BLaER1 treated with 17β-estradiol and CSF1 and Interleukin-3, amounts not matched to agents 10 nM and 100 nM (cell line): ENCODE measurements at regions not wholly inside any gene's neighbourhood (a gene's known extent, or its start where the extent isn't known, plus 50 kb on each side); places are given as distances from the start of the nearest gene placed in this dataset.
"Not testable (repeated sequence)": the region's sequence is repeated elsewhere in the genome, so short reads cannot be mapped to it uniquely, and the experiment has no call there.

ENCODE experiments used
- H3K27ac ChIP-seq, 11 experiments: shearing (Covaris generic); formaldehyde crosslinking; 2 replicates each; pipeline ENCODE4 v1.8.1; 2022
- H3K27me3 ChIP-seq, 11 experiments: shearing (Covaris generic); formaldehyde crosslinking; 2 replicates each; pipeline ENCODE4 v1.8.1; 2022
- H3K36me3 ChIP-seq, 11 experiments: shearing (Covaris generic); formaldehyde crosslinking; 2 replicates each; pipeline ENCODE4 v1.8.1; 2022
- H3K4me1 ChIP-seq, 10 experiments: shearing (Covaris generic); formaldehyde crosslinking; 2 replicates each; pipeline ENCODE4 v1.8.1; 2022
- H3K4me2 ChIP-seq, 11 experiments: shearing (Covaris generic); formaldehyde crosslinking; 2 replicates each; pipeline ENCODE4 v1.8.1; 2022
- H3K4me3 ChIP-seq, 10 experiments: shearing (Covaris generic); formaldehyde crosslinking; 2 replicates each; pipeline ENCODE4 v1.8.1; 2022
- H3K9ac ChIP-seq, 11 experiments: shearing (Covaris generic); formaldehyde crosslinking; 2 replicates each; pipeline ENCODE4 v1.8.1; 2022
- H3K9me3 ChIP-seq, 11 experiments: shearing (Covaris generic); formaldehyde crosslinking; replicated peaks in 1 of 11; 2 replicates each; pipeline ENCODE4 v1.8.1; 2022
- H4K20me1 ChIP-seq, 11 experiments: shearing (Covaris generic); formaldehyde crosslinking; 2 replicates each; pipeline ENCODE4 v1.8.1; 2022
- Cebpa-rat ChIP-seq, 11 experiments: shearing (Covaris generic); IDR thresholded peaks; 2 replicates each; pipeline ENCODE4 v1.8.1; 2022

DNA sequence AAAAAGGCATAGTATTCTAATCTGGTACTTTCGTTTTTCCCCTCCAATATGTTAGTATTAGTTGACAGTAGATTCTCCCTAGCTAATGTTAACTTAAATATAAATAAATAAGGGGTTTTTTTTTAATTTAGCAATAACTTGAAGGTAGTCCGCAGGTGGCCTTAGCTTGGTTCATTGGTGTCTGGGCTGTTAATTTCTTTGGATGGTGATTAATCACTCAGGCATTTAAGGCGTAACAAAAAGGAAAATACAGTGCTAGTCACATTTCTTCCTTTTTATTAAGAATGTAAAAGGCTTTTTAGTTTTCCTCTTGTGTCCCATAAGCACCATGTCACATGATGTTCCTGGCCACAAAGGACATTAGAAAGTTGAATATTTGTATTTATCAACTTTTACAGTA lies 161.0 kb upstream of the POT1 start:
- H3K4me2 ChIP-seq, result no peak overlapping the region
- TF ChIP-seq Cebpa-rat (IDR thresholded peaks at IDR 0.05), result no peak
- H3K9me3 ChIP-seq, result no peaks in the 10 kb centered on the region

DNA sequence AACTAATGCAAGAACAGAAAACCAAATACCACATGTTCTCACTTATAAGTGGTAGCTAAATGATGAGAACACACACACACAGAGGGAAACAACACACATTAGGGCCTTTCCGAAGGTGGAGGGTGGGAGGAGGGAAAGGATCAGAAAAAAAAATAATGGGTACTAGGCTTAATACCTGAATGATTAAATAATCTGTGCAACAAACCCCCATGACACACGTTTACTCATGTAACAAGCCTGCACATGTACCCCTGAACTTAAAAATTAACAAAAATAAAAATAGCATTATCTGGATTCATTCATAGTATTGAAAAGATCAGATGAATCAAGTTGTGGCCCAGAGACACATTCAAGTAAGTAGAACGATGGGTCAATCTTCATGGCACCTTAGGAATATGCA lies 159.5 kb upstream of the POT1 start:
- Histone ChIP-seq H3K27me3 (no peaks in the 10 kb centered on the region), H3K27ac (no peak overlapping the region), H3K4me2 (no peak overlapping the region), H3K9me3 (no peaks in the 10 kb centered on the region), H4K20me1 (no peaks in the 10 kb centered on the region), H3K4me1 (no peaks in the 10 kb centered on the region), H3K9ac (no peak overlapping the region), H3K4me3 (no peak overlapping the region), H3K36me3 (no peaks in the 10 kb centered on the region)
- no peak for TF ChIP-seq Cebpa-rat (IDR thresholded peaks at IDR 0.05)

More for the DNA sequence above, 161.0 kb upstream of the POT1 start:
- Histone ChIP-seq H3K4me3 (no peak overlapping the region), H3K36me3 (no peaks in the 10 kb centered on the region), H3K27ac (no peak overlapping the region), H3K4me1 (no peaks in the 10 kb centered on the region), H3K27me3 (no peaks in the 10 kb centered on the region), H4K20me1 (no peaks in the 10 kb centered on the region), H3K9ac (no peak overlapping the region)

DNA sequence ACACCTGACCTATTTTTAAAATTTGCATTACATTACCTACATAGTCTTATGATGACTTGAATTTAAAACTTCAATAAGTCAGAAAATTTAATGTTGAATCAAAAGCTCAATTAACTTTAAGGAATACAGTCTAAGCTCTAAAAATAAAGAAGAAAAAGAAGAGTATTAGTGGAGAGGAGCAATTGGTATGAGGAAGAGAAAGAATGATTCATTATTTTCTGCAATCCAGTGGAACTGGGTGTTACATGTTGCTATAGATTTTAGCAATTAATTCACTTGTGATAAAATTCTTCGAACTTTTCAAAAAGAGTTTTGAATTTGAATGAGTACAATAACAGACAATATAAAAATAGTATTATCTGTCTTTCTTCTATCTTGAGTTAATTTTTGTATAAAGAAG lies 158.9 kb upstream of the POT1 start:
- Histone ChIP-seq H3K4me1 (no peaks in the 10 kb centered on the region), H3K9me3 (no peaks in the 10 kb centered on the region), H3K9ac (no peak overlapping the region), H4K20me1 (no peaks in the 10 kb centered on the region), H3K4me2 (no peak overlapping the region), H3K27me3 (no peaks in the 10 kb centered on the region), H3K27ac (no peak overlapping the region), H3K36me3 (no peaks in the 10 kb centered on the region), H3K4me3 (no peak overlapping the region)
- no peak for TF ChIP-seq Cebpa-rat (IDR thresholded peaks at IDR 0.05)

DNA sequence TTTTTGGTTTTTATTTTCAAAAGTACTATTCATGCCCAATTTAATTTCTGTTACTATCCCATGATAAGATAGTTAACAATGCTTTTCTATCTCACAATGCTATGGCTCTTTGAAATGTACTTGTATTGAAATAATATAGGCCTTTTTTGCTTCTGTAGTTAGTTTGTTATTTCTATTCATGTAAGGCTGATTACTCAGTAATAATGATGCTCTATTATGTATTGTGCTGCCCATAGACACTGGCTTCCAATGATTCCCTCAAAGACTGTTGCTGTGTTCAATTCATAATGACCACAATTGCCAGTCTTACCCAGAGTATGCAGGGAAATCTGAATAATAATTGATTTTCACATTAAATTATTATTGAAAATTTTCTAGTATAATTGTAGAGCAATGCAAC lies 155.5 kb upstream of the POT1 start:
- no peaks in the 10 kb centered on the region for H3K36me3 ChIP-seq
- H3K27ac ChIP-seq, result no peak overlapping the region
- no peaks in the 10 kb centered on the region for H3K27me3 ChIP-seq
- H3K4me2 ChIP-seq, result no peak overlapping the region
- no peaks in the 10 kb centered on the region for H3K4me1 ChIP-seq
- no peak for TF ChIP-seq Cebpa-rat (IDR thresholded peaks at IDR 0.05)
- no peaks in the 10 kb centered on the region for H3K9me3 ChIP-seq
- no peaks in the 10 kb centered on the region for H4K20me1 ChIP-seq
- H3K4me3 ChIP-seq, result no peak overlapping the region
- no peak overlapping the region for H3K9ac ChIP-seq

DNA sequence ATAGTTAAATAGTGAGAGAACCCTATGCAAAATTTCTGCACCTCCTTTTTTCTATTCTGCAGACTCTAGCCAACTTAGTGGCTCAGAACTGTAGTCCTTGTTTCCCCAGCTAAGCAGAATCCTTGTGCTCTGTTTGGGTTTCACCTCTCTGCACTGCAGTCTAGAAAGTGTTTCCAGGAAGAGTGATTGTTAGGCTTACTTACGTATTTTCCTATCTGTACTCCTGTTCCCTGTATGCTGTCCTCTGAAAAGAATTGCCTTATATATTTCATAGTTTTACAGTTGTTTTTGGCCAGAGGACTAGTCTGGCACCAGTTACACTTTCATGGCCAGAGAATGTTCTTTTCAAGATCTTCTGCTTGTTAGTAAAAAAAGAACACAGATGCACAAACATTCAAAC lies 154.6 kb upstream of the POT1 start:
- no peak overlapping the region for H3K4me2 ChIP-seq

DNA sequence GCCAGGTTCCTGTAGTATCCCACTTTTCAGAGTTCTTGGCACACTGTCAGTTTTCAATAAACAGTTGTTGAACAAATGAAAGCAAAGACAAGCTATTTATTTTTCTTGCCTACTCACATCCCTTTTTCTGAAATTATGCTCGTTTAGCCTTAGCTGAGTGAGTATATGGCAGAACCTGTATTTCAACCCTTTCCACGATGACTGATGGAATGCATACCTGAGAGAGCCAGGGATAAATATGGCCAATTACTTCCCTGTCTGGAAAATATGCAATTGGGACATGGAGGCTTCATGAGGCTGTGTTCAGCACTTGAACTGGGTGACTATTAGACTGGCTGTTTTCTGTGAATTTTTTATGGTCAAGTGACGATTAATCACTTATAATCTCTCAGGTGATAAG lies 144.5 kb upstream of the POT1 start:
- Histone ChIP-seq H4K20me1 (no peaks in the 10 kb centered on the region), H3K9ac (no peak overlapping the region), H3K4me2 (no peak overlapping the region), H3K27ac (no peak overlapping the region), H3K9me3 (peaks cover 0 to 19% (median 8%) of the 10 kb centered on the region in 11 experiments; a peak in 11 of 22 replicates), H3K36me3 (no peaks in the 10 kb centered on the region; a peak in 1 of 22 replicates), H3K4me1 (peaks cover 0 to 13% (median 8%) of the 10 kb centered on the region in 10 experiments; a peak in 9 of 20 replicates), H3K27me3 (no peaks in the 10 kb centered on the region), H3K4me3 (no peak overlapping the region)
- no peak for TF ChIP-seq Cebpa-rat (IDR thresholded peaks at IDR 0.05)

More for the DNA sequence above, 154.6 kb upstream of the POT1 start:
- H3K27ac ChIP-seq, result no peak overlapping the region
- H3K4me3 ChIP-seq, result no peak overlapping the region
- no peaks in the 10 kb centered on the region for H3K4me1 ChIP-seq
- H3K9me3 ChIP-seq, result no peaks in the 10 kb centered on the region
- H3K9ac ChIP-seq, result no peak overlapping the region
- H3K27me3 ChIP-seq, result no peaks in the 10 kb centered on the region
- no peaks in the 10 kb centered on the region for H4K20me1 ChIP-seq
- H3K36me3 ChIP-seq, result no peaks in the 10 kb centered on the region
- no peak for TF ChIP-seq Cebpa-rat (IDR thresholded peaks at IDR 0.05)

DNA sequence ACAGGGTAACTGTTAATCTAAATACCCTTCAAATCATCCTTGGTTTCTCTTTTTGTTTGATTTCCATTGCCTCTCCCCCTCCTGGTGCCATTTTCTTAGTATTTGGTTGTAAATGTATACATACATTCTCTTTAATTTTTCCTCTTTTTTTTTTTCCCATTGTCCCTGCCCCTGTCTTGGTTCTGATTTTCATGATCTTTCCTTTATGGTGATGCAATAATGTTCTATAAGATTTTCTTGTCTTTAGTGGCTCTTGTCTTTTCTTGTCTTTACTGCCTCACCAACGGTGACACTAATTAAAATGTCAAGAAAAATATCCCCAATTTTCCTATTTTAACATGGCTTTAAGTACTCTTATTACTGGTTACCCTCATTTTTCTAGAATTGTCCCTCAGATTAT lies 135.9 kb upstream of the POT1 start:
- no peak overlapping the region for H3K27ac ChIP-seq
- no peaks in the 10 kb centered on the region for H4K20me1 ChIP-seq
- no peak overlapping the region for H3K4me3 ChIP-seq
- H3K9ac ChIP-seq, result no peak overlapping the region
- TF ChIP-seq Cebpa-rat (IDR thresholded peaks at IDR 0.05), result no peak
- H3K4me2 ChIP-seq, result no peak overlapping the region
- H3K9me3 ChIP-seq, result no peaks in the 10 kb centered on the region
- H3K36me3 ChIP-seq, result no peaks in the 10 kb centered on the region
- peaks cover 0 to 16% (median 0%) of the 10 kb centered on the region in 10 experiments; a peak in 7 of 20 replicates for H3K4me1 ChIP-seq
- no peaks in the 10 kb centered on the region for H3K27me3 ChIP-seq

DNA sequence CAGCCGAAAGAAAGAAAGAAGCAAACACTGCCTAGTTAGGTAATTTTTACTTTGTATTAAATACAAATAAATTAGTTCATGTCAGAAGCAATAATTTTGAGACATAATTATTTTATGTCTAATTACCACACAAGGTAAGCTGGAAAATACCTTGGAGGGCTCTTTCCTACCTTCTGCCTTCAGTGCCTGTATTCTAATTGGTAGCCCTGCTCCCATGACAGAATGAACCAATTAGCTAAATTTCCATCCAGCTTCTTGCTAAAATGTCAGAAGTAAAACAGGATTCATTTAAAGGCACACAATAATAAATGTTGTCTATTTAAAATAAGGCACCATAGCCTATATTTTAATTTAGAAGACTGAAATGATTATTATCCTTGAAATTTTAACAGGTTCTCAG lies 135.4 kb upstream of the POT1 start:
- Histone ChIP-seq H3K36me3 (no peaks in the 10 kb centered on the region), H3K27ac (no peak overlapping the region), H3K4me1 (peaks cover 0 to 16% (median 0%) of the 10 kb centered on the region in 10 experiments; a peak in 7 of 20 replicates), H3K27me3 (no peaks in the 10 kb centered on the region), H3K9ac (no peak overlapping the region), H3K9me3 (no peaks in the 10 kb centered on the region), H4K20me1 (no peaks in the 10 kb centered on the region), H3K4me2 (no peak overlapping the region), H3K4me3 (no peak overlapping the region)
- no peak for TF ChIP-seq Cebpa-rat (IDR thresholded peaks at IDR 0.05)

DNA sequence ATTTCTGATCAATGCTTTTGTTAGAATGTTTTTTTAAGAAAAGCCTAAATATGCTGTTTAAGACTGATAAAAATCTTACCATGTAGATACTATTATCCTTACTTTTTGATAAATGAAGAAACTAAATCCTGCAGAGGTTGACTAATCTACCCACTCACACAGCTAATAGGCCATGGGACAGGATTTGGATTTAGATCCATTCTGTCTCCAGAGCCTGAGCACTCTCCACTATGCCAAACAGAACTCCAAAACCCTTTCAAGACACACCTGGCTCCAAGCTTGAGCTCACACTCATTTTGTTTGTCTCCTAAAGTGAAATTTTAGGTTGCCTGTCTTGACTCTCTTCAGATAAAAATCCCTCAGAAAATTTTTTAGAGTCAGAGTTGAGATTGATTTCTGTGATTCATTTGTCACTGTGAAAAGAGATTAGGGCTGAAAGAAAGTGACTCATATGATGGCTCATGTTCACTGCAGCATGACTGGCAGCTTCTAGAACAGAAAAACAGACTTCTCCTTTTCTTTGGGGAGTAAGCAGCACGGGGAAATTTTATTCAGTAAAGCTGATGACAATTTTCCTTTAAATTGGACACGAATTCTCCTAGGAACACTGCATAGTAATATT lies 132.3 kb upstream of the POT1 start:
- Histone ChIP-seq H3K4me1 (peaks cover 0 to 16% (median 0%) of the 10 kb centered on the region in 10 experiments; a peak in 7 of 20 replicates), H3K4me2 (peak overlapping the region in 4 of 11 experiments; percentile 35 to 68 (median 55); a peak in 5 of 22 replicates), H3K27me3 (no peaks in the 10 kb centered on the region), H3K27ac (peak overlapping the region in 3 of 11 experiments; percentile 9 to 45 (median 43); a peak in 5 of 22 replicates), H3K36me3 (no peaks in the 10 kb centered on the region), H4K20me1 (no peaks in the 10 kb centered on the region), H3K9me3 (no peaks in the 10 kb centered on the region), H3K4me3 (no peak overlapping the region), H3K9ac (peak overlapping the region in 1 of 11 experiments; percentile 23; a peak in 1 of 22 replicates)
- no peak for TF ChIP-seq Cebpa-rat (IDR thresholded peaks at IDR 0.05)

DNA sequence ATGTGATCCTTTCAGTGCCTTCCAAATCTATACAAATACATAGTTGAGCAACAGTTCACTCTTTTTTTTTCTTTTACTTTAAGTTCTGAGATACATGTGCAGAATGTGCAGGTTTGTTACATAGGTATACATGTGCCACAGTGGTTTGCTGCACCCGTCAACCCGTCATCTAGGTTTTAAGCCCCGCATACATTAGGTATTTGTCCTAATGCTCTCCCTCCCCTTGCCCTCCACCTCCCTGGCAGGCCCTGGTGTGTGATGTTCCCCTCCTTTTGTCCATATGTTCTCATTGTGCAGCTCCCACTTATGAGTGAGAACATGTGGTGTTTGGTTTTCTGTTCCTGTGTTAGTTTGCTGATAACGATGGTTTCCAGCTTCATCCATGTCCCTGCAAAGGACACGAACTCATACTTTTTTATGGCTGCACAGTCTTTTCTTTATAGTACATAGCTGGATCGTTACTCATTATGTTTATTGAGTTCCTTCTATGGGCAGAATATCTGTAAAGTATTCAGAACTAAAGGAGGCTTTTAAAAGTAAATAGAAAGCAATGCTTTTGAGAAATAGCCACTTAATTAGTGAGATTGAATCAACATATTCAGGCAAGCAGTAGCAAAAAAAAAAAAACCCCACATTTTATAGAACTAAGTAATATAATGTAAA lies 131.6 kb upstream of the POT1 start:
- H3K9ac ChIP-seq, result not testable (repeated sequence)

More for the DNA sequence above, 131.6 kb upstream of the POT1 start:
- H3K4me3 ChIP-seq, H3K4me2 ChIP-seq, H4K20me1 ChIP-seq, H3K27me3 ChIP-seq, H3K9me3 ChIP-seq, H3K27ac ChIP-seq, H3K36me3 ChIP-seq: not testable (repeated sequence)
- peaks cover 0 to 16% (median 0%) of the 10 kb centered on the region in 10 experiments; a peak in 7 of 20 replicates for H3K4me1 ChIP-seq
